Gastrocnemius medialis (tissue), 4 donors: ENCODE measurements at regions not wholly inside any gene's neighbourhood (a gene's known extent, or its start where the extent isn't known, plus 50 kb on each side); places are given as distances from the start of the nearest gene placed in this dataset.

Experiments used
- ATAC-seq, 2 donors: fragments of 150-250 bp; one replicate each; pipeline ENCODE4 v1.9.1; 2016
- DNase-seq, 2 donors: peaks; one replicate each; pipeline ENCODE4 v3.0.0-alpha.2; 2019
- H3K27ac ChIP-seq, 4 donors: fragments of 200-600 bp; sonication (generic); 1 replicate in 1 of 4; 2 replicates in 3 of 4; pipeline ENCODE4 v1.5.1; 2016 to 2018; ENCODE audit warnings: mild to moderate bottlenecking in 2 of 4, moderate library complexity in 1 of 4
- H3K27me3 ChIP-seq, 3 donors: fragments of 200-600 bp; sonication (generic) in 2 of 3; 1 replicate in 1 of 3; 2 replicates in 2 of 3; pipeline versions ENCODE4 v1.5.1 to v1.6.0; 2016 to 2019; ENCODE audit warnings: mild to moderate bottlenecking in 1 of 3, moderate library complexity in 1 of 3
- H3K36me3 ChIP-seq, 2 donors: fragments of 200-600 bp; sonication (generic) in 1 of 2; one replicate each; pipeline ENCODE4 v1.5.1; 2017 to 2018
- H3K4me1 ChIP-seq, 2 donors: fragments of 200-600 bp; sonication (generic) in 1 of 2; one replicate each; pipeline ENCODE4 v1.5.1; 2016 to 2017; ENCODE audit warnings: mild to moderate bottlenecking in 2 of 2
- H3K4me3 ChIP-seq, 4 donors: fragments of 200-600 bp; sonication (generic) in 3 of 4; 1 replicate in 1 of 4; 2 replicates in 3 of 4; pipeline ENCODE4 v1.5.1; 2016 to 2019; ENCODE audit warnings: mild to moderate bottlenecking in 2 of 4
- H3K9me3 ChIP-seq, 3 donors: fragments of 200-600 bp; sonication (generic) in 2 of 3; 1 replicate in 1 of 3; 2 replicates in 2 of 3; pipeline ENCODE4 v1.5.1; 2016 to 2019
- CTCF ChIP-seq, 5 experiments: fragments of 450-650 bp in 3 of 5; fragments of 200-600 bp in 2 of 5; sonication (generic) in 2 of 5; IDR thresholded peaks in 4 of 5; conservative IDR thresholded peaks in 1 of 5; 1 replicate in 4 of 5; 2 replicates in 1 of 5; pipeline ENCODE4 v1.5.1; 2016 to 2019; ENCODE audit warnings: antibody characterized with exemption in 5 of 5, mild to moderate bottlenecking in 3 of 5, moderate library complexity in 3 of 5
- POLR2A ChIP-seq, 2 donors: fragments of 450-650 bp; IDR thresholded peaks; one replicate each; pipeline ENCODE4 v1.6.1; 2017; ENCODE audit warnings: antibody characterized with exemption in 2 of 2, mild to moderate bottlenecking in 2 of 2, moderate library complexity in 2 of 2
- in situ Hi-C, 4 donors: fragments of 200-750 bp; cut with MboI; loops; one replicate each; pipeline versions ENCODE4 v1.15.0 to v1.8.0; 2017; ENCODE audit warnings: low sequenced_read_pairs in 4 of 4
- intact Hi-C: fragments of 100-400 bp; cut with DNase I; formaldehyde crosslinking; loops from one replicate; pipeline ENCODE4 v1.15.1; 2023; ENCODE audit warnings: low total_unique reads

GRCh38 chr5:89613222-89613956, 730.4 kb upstream of the MEF2C start:
- intact Hi-C loops (no loop called here), in situ Hi-C loops (no loop called here)
- DNase-seq (no peak), ATAC-seq (no peak)
- no peak overlapping the region for H3K27ac ChIP-seq
- no peak overlapping the region for H3K4me3 ChIP-seq
- H3K36me3 ChIP-seq: no peaks in the 10 kb centered on the region
- TF ChIP-seq POLR2A (IDR thresholded peaks at IDR 0.05) (no peak), CTCF (IDR thresholded peaks at IDR 0.05 in 4 of 5, conservative IDR thresholded peaks at IDR 0.05 in 1 of 5) (no peak)
- H3K27me3 ChIP-seq: no peaks in the 10 kb centered on the region
- no peaks in the 10 kb centered on the region for H3K9me3 ChIP-seq
- no peaks in the 10 kb centered on the region for H3K4me1 ChIP-seq

GRCh38 chr5:89606939-89607534, 724.1 kb upstream of the MEF2C start:
- H3K4me3 ChIP-seq: no peak overlapping the region
- H3K27ac ChIP-seq: no peak overlapping the region
- H3K27me3 ChIP-seq: no peaks in the 10 kb centered on the region
- intact Hi-C loops (no loop called here), in situ Hi-C loops (no loop called here)
- TF ChIP-seq CTCF (IDR thresholded peaks at IDR 0.05 in 4 of 5, conservative IDR thresholded peaks at IDR 0.05 in 1 of 5): no peak
- TF ChIP-seq POLR2A (IDR thresholded peaks at IDR 0.05): no peak
- H3K36me3 ChIP-seq: no peaks in the 10 kb centered on the region
- no peak for DNase-seq
- ATAC-seq: no peak
- no peaks in the 10 kb centered on the region for H3K9me3 ChIP-seq
- no peaks in the 10 kb centered on the region for H3K4me1 ChIP-seq

- DNase-seq (no peak), ATAC-seq (no peak)
- Histone ChIP-seq H3K9me3 (no peaks in the 10 kb centered on the region), H3K36me3 (no peaks in the 10 kb centered on the region), H3K4me3 (no peak overlapping the region), H3K27ac (no peak overlapping the region), H3K27me3 (no peaks in the 10 kb centered on the region), H3K4me1 (no peaks in the 10 kb centered on the region)
- in situ Hi-C loops: no loop called here
- intact Hi-C loops: no loop called here
- TF ChIP-seq CTCF (IDR thresholded peaks at IDR 0.05 in 4 of 5, conservative IDR thresholded peaks at IDR 0.05 in 1 of 5) (no peak), POLR2A (IDR thresholded peaks at IDR 0.05) (no peak)
These were observed 721.4 kb upstream of the MEF2C start for GRCh38 chr5:89604342-89604741.

- Histone ChIP-seq H3K27me3 (no peaks in the 10 kb centered on the region), H3K9me3 (no peaks in the 10 kb centered on the region), H3K4me1 (no peaks in the 10 kb centered on the region), H3K36me3 (no peaks in the 10 kb centered on the region), H3K27ac (no peak overlapping the region), H3K4me3 (no peak overlapping the region)
- TF ChIP-seq POLR2A (IDR thresholded peaks at IDR 0.05) (no peak), CTCF (IDR thresholded peaks at IDR 0.05 in 4 of 5, conservative IDR thresholded peaks at IDR 0.05 in 1 of 5) (no peak)
- DNase-seq (no peak), ATAC-seq (no peak)
- in situ Hi-C loops (no loop called here), intact Hi-C loops (no loop called here)
These were observed 718.9 kb upstream of the MEF2C start for GRCh38 chr5:89601880-89602279.
